GM23338 (cell line): ENCODE measurements at regions not wholly inside any gene's neighbourhood (a gene's known extent, or its start where the extent isn't known, plus 50 kb on each side); places are given as distances from the start of the nearest gene placed in this dataset.

Experiments used
- CREB1 ChIP-seq: fragments of 250-450 bp; sonication (Bioruptor Pico); IDR thresholded peaks from 2 replicates; pipeline ENCODE4 v1.5.0; 2020; ENCODE audit warnings: low read depth, mild to moderate bottlenecking, moderate library complexity
- CTCF ChIP-seq, 2 experiments: fragments of 200-600 bp in 1 of 2; sonication (generic) in 1 of 2; conservative IDR thresholded peaks; 2 replicates each; pipeline versions ENCODE4 v1.5.1 to v1.6.1; 2016 to 2017; ENCODE audit warnings: antibody characterized with exemption in 2 of 2, low read depth in 2 of 2, mild to moderate bottlenecking in 2 of 2, moderate library complexity in 1 of 2
- EZH2 ChIP-seq: fragments of 200-600 bp; sonication (generic); IDR thresholded peaks from one replicate; pipeline ENCODE4 v1.8.0; 2017; ENCODE audit warnings: antibody characterized with exemption, mild to moderate bottlenecking, low read depth; ENCODE audit not compliant: unreplicated experiment
- EZH2phosphoT487 ChIP-seq: fragments of 200-600 bp; sonication (generic); IDR thresholded peaks from one replicate; pipeline ENCODE4 v1.8.1; 2018; ENCODE audit warnings: antibody characterized with exemption; ENCODE audit not compliant: unreplicated experiment
- JUNB ChIP-seq: IDR thresholded peaks from one replicate; pipeline ENCODE4 v1.6.1; 2016; ENCODE audit warnings: antibody characterized with exemption; ENCODE audit not compliant: unreplicated experiment
- NANOG ChIP-seq: IDR thresholded peaks from 2 replicates; pipeline ENCODE4 v1.6.1; 2016; ENCODE audit warnings: antibody characterized with exemption, borderline replicate concordance
- POLR2AphosphoS5 ChIP-seq: IDR thresholded peaks from 2 replicates; pipeline ENCODE4 v1.6.1; 2016; ENCODE audit warnings: antibody characterized with exemption, low read depth
- STAT1 ChIP-seq: IDR thresholded peaks from one replicate; pipeline ENCODE4 v1.6.1; 2016; ENCODE audit warnings: antibody characterized with exemption; ENCODE audit not compliant: unreplicated experiment
- ZNF114 ChIP-seq: fragments of 250-450 bp; sonication (Bioruptor Pico); IDR thresholded peaks from 2 replicates; pipeline ENCODE4 v1.5.0; 2020; ENCODE audit warnings: mild to moderate bottlenecking, moderate library complexity
- ZNF331 ChIP-seq: fragments of 250-450 bp; sonication (Bioruptor Pico); IDR thresholded peaks from 2 replicates; pipeline ENCODE4 v1.5.0; 2020; ENCODE audit warnings: low read depth, mild to moderate bottlenecking, moderate library complexity
- ZNF462 ChIP-seq: fragments of 250-450 bp; sonication (Bioruptor Pico); IDR thresholded peaks from 2 replicates; pipeline ENCODE4 v1.5.0; 2020; ENCODE audit warnings: mild to moderate bottlenecking, moderate library complexity
- TF ChIP-seq, protein P1 (sequence below): IDR thresholded peaks from one replicate; pipeline ENCODE4 v1.6.1; 2018; ENCODE audit warnings: antibody characterized with exemption; ENCODE audit not compliant: unreplicated experiment

DNA sequence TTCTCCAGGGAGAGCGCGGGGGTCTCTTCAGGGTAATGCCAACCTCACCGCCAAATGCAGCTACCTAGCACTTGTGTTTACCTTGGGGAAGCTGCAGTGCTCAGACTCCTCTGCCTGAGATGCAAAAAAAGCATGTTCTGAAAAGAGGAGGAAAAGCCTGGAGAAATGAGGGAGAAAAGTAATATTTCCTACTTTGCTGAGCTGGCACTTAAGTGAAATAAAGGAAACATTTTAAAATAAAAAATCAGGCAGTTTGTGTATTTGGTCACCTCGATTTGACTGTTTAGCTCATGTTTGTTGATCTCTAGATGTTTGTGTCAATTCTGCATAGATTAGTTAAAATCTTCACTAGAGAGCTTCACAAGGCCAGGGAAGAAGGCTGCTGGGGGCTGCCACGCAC is 487.2 kb downstream of the QKI start (continued):
- TF ChIP-seq ZNF462 (no peak), STAT1 (no peak), CREB1 (CRISPR knock-in tag) (no peak), CTCF (conservative IDR thresholded peaks at IDR 0.05; ENCODE audit: low read depth in 2 of 2) (no peak), ZNF331 (CRISPR knock-in tag) (no peak), EZH2phosphoT487 (no peak), ZNF114 (no peak), POLR2AphosphoS5 (no peak), JUNB (no peak), NANOG (no peak), EZH2 (no peak)
- TF ChIP-seq, protein P1, sequence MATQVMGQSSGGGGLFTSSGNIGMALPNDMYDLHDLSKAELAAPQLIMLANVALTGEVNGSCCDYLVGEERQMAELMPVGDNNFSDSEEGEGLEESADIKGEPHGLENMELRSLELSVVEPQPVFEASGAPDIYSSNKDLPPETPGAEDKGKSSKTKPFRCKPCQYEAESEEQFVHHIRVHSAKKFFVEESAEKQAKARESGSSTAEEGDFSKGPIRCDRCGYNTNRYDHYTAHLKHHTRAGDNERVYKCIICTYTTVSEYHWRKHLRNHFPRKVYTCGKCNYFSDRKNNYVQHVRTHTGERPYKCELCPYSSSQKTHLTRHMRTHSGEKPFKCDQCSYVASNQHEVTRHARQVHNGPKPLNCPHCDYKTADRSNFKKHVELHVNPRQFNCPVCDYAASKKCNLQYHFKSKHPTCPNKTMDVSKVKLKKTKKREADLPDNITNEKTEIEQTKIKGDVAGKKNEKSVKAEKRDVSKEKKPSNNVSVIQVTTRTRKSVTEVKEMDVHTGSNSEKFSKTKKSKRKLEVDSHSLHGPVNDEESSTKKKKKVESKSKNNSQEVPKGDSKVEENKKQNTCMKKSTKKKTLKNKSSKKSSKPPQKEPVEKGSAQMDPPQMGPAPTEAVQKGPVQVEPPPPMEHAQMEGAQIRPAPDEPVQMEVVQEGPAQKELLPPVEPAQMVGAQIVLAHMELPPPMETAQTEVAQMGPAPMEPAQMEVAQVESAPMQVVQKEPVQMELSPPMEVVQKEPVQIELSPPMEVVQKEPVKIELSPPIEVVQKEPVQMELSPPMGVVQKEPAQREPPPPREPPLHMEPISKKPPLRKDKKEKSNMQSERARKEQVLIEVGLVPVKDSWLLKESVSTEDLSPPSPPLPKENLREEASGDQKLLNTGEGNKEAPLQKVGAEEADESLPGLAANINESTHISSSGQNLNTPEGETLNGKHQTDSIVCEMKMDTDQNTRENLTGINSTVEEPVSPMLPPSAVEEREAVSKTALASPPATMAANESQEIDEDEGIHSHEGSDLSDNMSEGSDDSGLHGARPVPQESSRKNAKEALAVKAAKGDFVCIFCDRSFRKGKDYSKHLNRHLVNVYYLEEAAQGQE: no peak
